Memory B cell (primary cell): ENCODE measurements at regions not wholly inside any gene's neighbourhood (a gene's known extent, or its start where the extent isn't known, plus 50 kb on each side); places are given as distances from the start of the nearest gene placed in this dataset.

Experiments used
- ATAC-seq: fragments of 150-1000 bp; cut with Tn5 transposase; 2 replicates; pipeline ENCODE4 v1.10.0; 2021; ENCODE audit warnings: low read depth, mild to moderate bottlenecking, moderate library complexity
- DNase-seq, 2 donors: peaks; one replicate each; pipeline ENCODE4 v3.0.0; 2022; ENCODE audit warnings: low spot score in 2 of 2
- H3K27ac Mint-ChIP-seq: one replicate; pipeline ENCODE4 v1.8.0; 2022; ENCODE audit warnings: mild to moderate bottlenecking, moderate library complexity, mixed read lengths
- H3K27me3 Mint-ChIP-seq: one replicate; pipeline ENCODE4 v1.8.0; 2022; ENCODE audit warnings: mixed read lengths
- H3K36me3 Mint-ChIP-seq: one replicate; pipeline ENCODE4 v1.8.0; 2022; ENCODE audit warnings: mild to moderate bottlenecking, mixed read lengths
- H3K4me1 Mint-ChIP-seq: one replicate; pipeline ENCODE4 v1.8.0; 2022; ENCODE audit warnings: mixed read lengths
- H3K4me3 Mint-ChIP-seq: one replicate; pipeline ENCODE4 v1.8.0; 2022; ENCODE audit warnings: mild to moderate bottlenecking, moderate library complexity, mixed read lengths
- H3K9me3 Mint-ChIP-seq: one replicate; pipeline ENCODE4 v1.8.0; 2022; ENCODE audit warnings: mixed read lengths

GRCh38 chr5:58266402-58266801, 193.5 kb downstream of the PLK2 start:
- no peaks in the 10 kb centered on the region for H3K27me3 Mint-ChIP-seq
- H3K36me3 Mint-ChIP-seq = no peaks in the 10 kb centered on the region
- no peak for DNase-seq
- H3K9me3 Mint-ChIP-seq = no peaks in the 10 kb centered on the region
- ATAC-seq = no peak
- no peaks in the 10 kb centered on the region for H3K4me1 Mint-ChIP-seq
- H3K4me3 Mint-ChIP-seq = no peak overlapping the region
- no peak overlapping the region for H3K27ac Mint-ChIP-seq

GRCh38 chr5:58265246-58265930, 194.5 kb downstream of the PLK2 start:
- no peaks in the 10 kb centered on the region for H3K36me3 Mint-ChIP-seq
- H3K27me3 Mint-ChIP-seq = no peaks in the 10 kb centered on the region
- H3K4me1 Mint-ChIP-seq = no peaks in the 10 kb centered on the region
- DNase-seq (no peak), ATAC-seq (no peak)
- no peak overlapping the region for H3K4me3 Mint-ChIP-seq
- no peaks in the 10 kb centered on the region for H3K9me3 Mint-ChIP-seq
- no peak overlapping the region for H3K27ac Mint-ChIP-seq

GRCh38 chr5:58264276-58264675, 195.6 kb downstream of the PLK2 start:
- no peak overlapping the region for H3K4me3 Mint-ChIP-seq
- no peaks in the 10 kb centered on the region for H3K9me3 Mint-ChIP-seq
- DNase-seq = no peak
- H3K36me3 Mint-ChIP-seq = no peaks in the 10 kb centered on the region
- no peaks in the 10 kb centered on the region for H3K27me3 Mint-ChIP-seq
- no peak overlapping the region for H3K27ac Mint-ChIP-seq
- no peak for ATAC-seq
- H3K4me1 Mint-ChIP-seq = no peaks in the 10 kb centered on the region

- DNase-seq = no peak
- H3K27me3 Mint-ChIP-seq = no peaks in the 10 kb centered on the region
- H3K36me3 Mint-ChIP-seq = no peaks in the 10 kb centered on the region
Measured at GRCh38 chr5:58263296-58263695, 196.6 kb downstream of the PLK2 start.

GRCh38 chr5:58262226-58262625, 197.7 kb downstream of the PLK2 start:
- ATAC-seq (no peak), DNase-seq (no peak)
- Mint-ChIP-seq H3K27me3 (no peaks in the 10 kb centered on the region), H3K27ac (no peak overlapping the region), H3K4me3 (no peak overlapping the region), H3K4me1 (no peaks in the 10 kb centered on the region), H3K9me3 (no peaks in the 10 kb centered on the region), H3K36me3 (no peaks in the 10 kb centered on the region)

More at GRCh38 chr5:58263296-58263695, 196.6 kb downstream of the PLK2 start:
- Mint-ChIP-seq H3K4me1 (no peaks in the 10 kb centered on the region), H3K27ac (no peak overlapping the region), H3K9me3 (no peaks in the 10 kb centered on the region), H3K4me3 (no peak overlapping the region)
- ATAC-seq = no peak

- no peaks in the 10 kb centered on the region for H3K27me3 Mint-ChIP-seq
- H3K4me1 Mint-ChIP-seq = no peaks in the 10 kb centered on the region
- no peak for ATAC-seq
- no peak for DNase-seq
- no peaks in the 10 kb centered on the region for H3K36me3 Mint-ChIP-seq
- no peaks in the 10 kb centered on the region for H3K9me3 Mint-ChIP-seq
- no peak overlapping the region for H3K27ac Mint-ChIP-seq
- H3K4me3 Mint-ChIP-seq = no peak overlapping the region
Measured at GRCh38 chr5:58261605-58262004, 198.3 kb downstream of the PLK2 start.

- no peaks in the 10 kb centered on the region for H3K4me1 Mint-ChIP-seq
- H3K9me3 Mint-ChIP-seq = no peaks in the 10 kb centered on the region
- H3K4me3 Mint-ChIP-seq = no peak overlapping the region
- DNase-seq (no peak), ATAC-seq (no peak)
- H3K27me3 Mint-ChIP-seq = no peaks in the 10 kb centered on the region
- no peak overlapping the region for H3K27ac Mint-ChIP-seq
- no peaks in the 10 kb centered on the region for H3K36me3 Mint-ChIP-seq
Measured at GRCh38 chr5:58260243-58260642, 199.6 kb downstream of the PLK2 start.

- no peaks in the 10 kb centered on the region for H3K4me1 Mint-ChIP-seq
- H3K27me3 Mint-ChIP-seq = no peaks in the 10 kb centered on the region
- no peak overlapping the region for H3K4me3 Mint-ChIP-seq
- H3K9me3 Mint-ChIP-seq = no peaks in the 10 kb centered on the region
- no peak overlapping the region for H3K27ac Mint-ChIP-seq
- DNase-seq (no peak), ATAC-seq (no peak)
- no peaks in the 10 kb centered on the region for H3K36me3 Mint-ChIP-seq
Measured at GRCh38 chr5:58259685-58260152, 200.2 kb downstream of the PLK2 start.

- no peaks in the 10 kb centered on the region for H3K9me3 Mint-ChIP-seq
- no peak for ATAC-seq
Measured at GRCh38 chr5:58258984-58259684, 200.8 kb downstream of the PLK2 start.

GRCh38 chr5:58255970-58256369, 203.9 kb downstream of the PLK2 start:
- no peak overlapping the region for H3K4me3 Mint-ChIP-seq
- ATAC-seq (no peak), DNase-seq (no peak)
- H3K36me3 Mint-ChIP-seq = no peaks in the 10 kb centered on the region
- no peaks in the 10 kb centered on the region for H3K9me3 Mint-ChIP-seq
- H3K27ac Mint-ChIP-seq = no peak overlapping the region
- no peaks in the 10 kb centered on the region for H3K27me3 Mint-ChIP-seq
- peaks cover 3% of the 10 kb centered on the region for H3K4me1 Mint-ChIP-seq

More at GRCh38 chr5:58258984-58259684, 200.8 kb downstream of the PLK2 start:
- Mint-ChIP-seq H3K27me3 (no peaks in the 10 kb centered on the region), H3K36me3 (no peaks in the 10 kb centered on the region), H3K27ac (no peak overlapping the region), H3K4me1 (no peaks in the 10 kb centered on the region), H3K4me3 (no peak overlapping the region)
- no peak for DNase-seq

GRCh38 chr5:58255386-58255785, 204.5 kb downstream of the PLK2 start:
- Mint-ChIP-seq H3K4me1 (peaks cover 3% of the 10 kb centered on the region), H3K36me3 (no peaks in the 10 kb centered on the region), H3K9me3 (no peaks in the 10 kb centered on the region), H3K4me3 (no peak overlapping the region), H3K27ac (no peak overlapping the region), H3K27me3 (peaks cover 1% of the 10 kb centered on the region)
- ATAC-seq (no peak), DNase-seq (no peak)

GRCh38 chr5:58248221-58248620, 211.7 kb downstream of the PLK2 start:
- H3K4me1 Mint-ChIP-seq = peaks cover 3% of the 10 kb centered on the region
- ATAC-seq = no peak

GRCh38 chr5:58246461-58246944, 213.4 kb downstream of the PLK2 start:
- Mint-ChIP-seq H3K27ac (no peak overlapping the region), H3K4me3 (no peak overlapping the region), H3K27me3 (peaks cover 15% of the 10 kb centered on the region), H3K4me1 (no peaks in the 10 kb centered on the region), H3K36me3 (no peaks in the 10 kb centered on the region), H3K9me3 (no peaks in the 10 kb centered on the region)
- DNase-seq (no peak), ATAC-seq (no peak)

More at GRCh38 chr5:58248221-58248620, 211.7 kb downstream of the PLK2 start:
- DNase-seq = no peak
- H3K27me3 Mint-ChIP-seq = peaks cover 15% of the 10 kb centered on the region
- no peaks in the 10 kb centered on the region for H3K9me3 Mint-ChIP-seq
- no peak overlapping the region for H3K4me3 Mint-ChIP-seq
- H3K27ac Mint-ChIP-seq = no peak overlapping the region
- no peaks in the 10 kb centered on the region for H3K36me3 Mint-ChIP-seq

- ATAC-seq (no peak), DNase-seq (no peak)
- H3K9me3 Mint-ChIP-seq = no peaks in the 10 kb centered on the region
- H3K27me3 Mint-ChIP-seq = peaks cover 13% of the 10 kb centered on the region
- H3K27ac Mint-ChIP-seq = no peak overlapping the region
- no peaks in the 10 kb centered on the region for H3K36me3 Mint-ChIP-seq
- H3K4me1 Mint-ChIP-seq = no peaks in the 10 kb centered on the region
- H3K4me3 Mint-ChIP-seq = no peak overlapping the region
Measured at GRCh38 chr5:58245476-58245840, 214.4 kb downstream of the PLK2 start.
